CD4-positive, alpha-beta T cell treated with Interleukin-10 for 1 hour (primary cell): ENCODE measurements at regions not wholly inside any gene's neighbourhood (a gene's known extent, or its start where the extent isn't known, plus 50 kb on each side); places are given as distances from the start of the nearest gene placed in this dataset.
A peak's percentile ranks its signal among the peaks of the same experiment; 100 is the strongest.
"Not testable (repeated sequence)": the region's sequence is repeated elsewhere in the genome, so short reads cannot be mapped to it uniquely, and the experiment has no call there.

ENCODE experiments used
- DNase-seq: peaks from one replicate; pipeline ENCODE4 v3.0.0-alpha.2; 2020

- DNase-seq = no peak
Observed at GRCh38 chr22:22717664-22718063, 73.2 kb downstream of the GGTLC2 start.

- DNase-seq = peak; percentile 62
Observed at GRCh38 chr22:22720201-22720723, 75.8 kb downstream of the GGTLC2 start.

- peak; percentile 20 for DNase-seq
Observed at GRCh38 chr22:22720724-22721261, 76.4 kb downstream of the GGTLC2 start.

GRCh38 chr22:22721681-22722354 lies 77.4 kb downstream of the GGTLC2 start:
- peak; percentile 40 for DNase-seq

GRCh38 chr22:22728382-22728781 lies 84.0 kb downstream of the GGTLC2 start:
- no peak for DNase-seq

GRCh38 chr22:22730655-22731373 lies 86.4 kb downstream of the GGTLC2 start:
- DNase-seq = no peak

GRCh38 chr22:22731374-22731676 lies 86.9 kb downstream of the GGTLC2 start:
- DNase-seq = no peak

GRCh38 chr22:22733006-22733405 lies 88.6 kb downstream of the GGTLC2 start:
- DNase-seq = not testable (repeated sequence)

GRCh38 chr22:22733881-22734373 lies 89.5 kb downstream of the GGTLC2 start:
- no peak for DNase-seq

GRCh38 chr22:22734395-22735272 lies 90.2 kb downstream of the GGTLC2 start:
- DNase-seq = not testable (repeated sequence)

- not testable (repeated sequence) for DNase-seq
Observed at GRCh38 chr22:22735276-22735675, 90.9 kb downstream of the GGTLC2 start.

GRCh38 chr22:22735695-22736611 lies 91.5 kb downstream of the GGTLC2 start:
- DNase-seq = no peak

- no peak for DNase-seq
Observed at GRCh38 chr22:22737590-22737989, 93.2 kb downstream of the GGTLC2 start.

GRCh38 chr22:22738959-22739585 lies 94.7 kb downstream of the GGTLC2 start:
- DNase-seq = no peak

GRCh38 chr22:22740560-22741276 lies 96.3 kb downstream of the GGTLC2 start:
- no peak for DNase-seq

- DNase-seq = no peak
Observed at GRCh38 chr22:22741843-22742242, 97.4 kb downstream of the GGTLC2 start.

GRCh38 chr22:22742641-22743040 lies 98.2 kb downstream of the GGTLC2 start:
- DNase-seq = no peak

- no peak for DNase-seq
Observed at GRCh38 chr22:22743128-22743760, 98.8 kb downstream of the GGTLC2 start.

- DNase-seq = no peak
Observed at GRCh38 chr22:22744412-22745224, 100.2 kb downstream of the GGTLC2 start.
